ENCODE measurements at regions not wholly inside any gene's neighbourhood (a gene's known extent, or its start where the extent isn't known, plus 50 kb on each side); places are given as distances from the start of the nearest gene placed in this dataset.
"Not testable (repeated sequence)": the region's sequence is repeated elsewhere in the genome, so short reads cannot be mapped to it uniquely, and the experiment has no call there.

DNA sequence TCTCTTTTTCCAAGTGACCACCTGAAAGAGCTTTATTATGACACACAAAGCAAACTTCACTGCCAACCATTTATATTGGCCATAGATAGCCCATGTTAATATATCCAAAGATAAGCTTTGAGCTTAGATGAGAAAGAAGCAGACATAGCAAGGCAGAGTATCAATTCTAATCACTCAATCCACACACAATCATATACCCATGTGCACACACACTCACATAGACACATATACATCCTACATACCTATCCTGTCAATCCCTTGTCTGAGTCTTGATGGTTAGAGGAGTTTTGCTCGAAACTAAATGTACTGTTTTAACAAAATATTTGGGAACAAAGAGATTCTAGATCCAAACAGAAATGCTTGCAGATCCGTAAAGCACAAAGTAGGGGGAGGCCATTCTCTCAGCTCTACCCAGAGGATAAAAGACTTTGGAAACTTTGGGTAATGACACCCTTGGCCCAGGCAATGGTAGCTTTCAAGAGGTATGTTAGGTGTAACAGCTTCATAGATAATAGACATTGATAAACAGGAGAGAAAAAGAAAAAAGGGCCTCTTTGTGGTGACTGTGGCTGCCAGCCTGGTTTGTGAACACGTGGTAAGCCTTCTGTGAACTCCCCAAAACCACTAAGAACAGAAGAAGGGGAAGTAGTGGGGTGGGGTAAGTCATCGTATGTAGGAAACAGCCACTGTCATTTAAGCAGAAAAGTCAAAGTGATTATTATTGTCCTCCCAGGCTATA, 121.6 kb downstream of the TLR4 start:
- Histone ChIP-seq H3K36me3 (no peaks in the 10 kb centered on the region; the same call in 1 of the 2 replicates), H3K27ac (no peak overlapping the region), H3K4me3 (no peak overlapping the region), H3K9me3 (replicated peaks) (no peaks in the 10 kb centered on the region), H3K27me3 (peaks cover 7% of the 10 kb centered on the region; the same call in 1 of the 2 replicates), H3K4me1 (no peaks in the 10 kb centered on the region)
- no peak for DNase-seq

- Histone ChIP-seq H3K36me3 (no peaks in the 10 kb centered on the region), H3K4me1 (no peaks in the 10 kb centered on the region), H3K27ac (no peak overlapping the region), H3K4me3 (no peak overlapping the region), H3K27me3 (peaks cover 7% of the 10 kb centered on the region; the same call in 1 of the 2 replicates), H3K9me3 (replicated peaks) (no peaks in the 10 kb centered on the region)
- no peak for DNase-seq
Measured at GRCh38 chr9:117826837-117827236, 122.6 kb downstream of the TLR4 start.

DNA sequence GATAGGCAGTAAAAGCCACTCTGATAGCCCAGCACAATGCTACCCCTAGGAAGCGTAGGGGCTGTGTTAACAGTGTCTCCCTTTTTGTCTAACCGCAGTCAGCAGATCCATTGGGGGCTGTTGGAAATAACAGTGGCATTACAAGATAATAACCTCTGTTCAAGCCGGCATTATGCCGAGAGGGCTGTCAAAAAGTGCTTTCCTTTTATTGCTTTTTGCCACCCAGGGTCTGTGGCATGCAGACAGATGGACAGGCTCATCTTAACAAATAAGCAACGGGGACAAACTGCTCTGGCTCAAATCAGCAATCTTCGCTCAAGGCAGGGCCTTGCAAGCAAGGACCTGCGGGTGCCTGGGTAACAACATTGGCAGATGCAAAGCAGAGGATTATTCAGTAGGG, 123.3 kb downstream of the TLR4 start:
- no peaks in the 10 kb centered on the region for H3K9me3 ChIP-seq (replicated peaks)
- DNase-seq = no peak
- no peak overlapping the region for H3K27ac ChIP-seq
- H3K36me3 ChIP-seq = no peaks in the 10 kb centered on the region
- H3K27me3 ChIP-seq = peaks cover 5% of the 10 kb centered on the region; the same call in 1 of the 2 replicates
- no peak overlapping the region for H3K4me3 ChIP-seq
- no peaks in the 10 kb centered on the region for H3K4me1 ChIP-seq

DNA sequence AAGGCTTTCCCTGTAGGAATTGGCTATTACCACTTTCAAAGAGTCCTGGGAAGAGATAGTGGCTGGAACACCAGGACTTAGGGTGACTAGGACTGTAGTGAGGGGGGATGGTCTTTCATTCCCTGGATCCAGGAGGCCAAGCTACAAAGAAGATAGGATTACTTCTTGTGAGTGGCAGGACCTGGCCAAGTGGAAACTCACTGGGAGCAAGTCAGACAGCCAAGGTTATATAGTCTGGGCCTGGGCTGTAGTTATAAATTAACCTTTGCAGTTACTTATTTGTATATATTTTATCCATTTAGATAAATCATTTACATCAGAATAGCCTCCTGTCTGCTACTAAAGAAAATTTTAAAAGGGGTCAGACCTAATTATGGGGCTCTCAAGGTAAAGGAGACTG, 124.3 kb downstream of the TLR4 start:
- DNase-seq = no peak
- Histone ChIP-seq H3K4me1 (no peaks in the 10 kb centered on the region), H3K27me3 (0 out of 2 replicates have a peak, but pooled peaks cover 4% of the 10 kb centered on the region), H3K36me3 (no peaks in the 10 kb centered on the region), H3K27ac (no peak overlapping the region), H3K4me3 (no peak overlapping the region), H3K9me3 (replicated peaks) (no peaks in the 10 kb centered on the region)

DNA sequence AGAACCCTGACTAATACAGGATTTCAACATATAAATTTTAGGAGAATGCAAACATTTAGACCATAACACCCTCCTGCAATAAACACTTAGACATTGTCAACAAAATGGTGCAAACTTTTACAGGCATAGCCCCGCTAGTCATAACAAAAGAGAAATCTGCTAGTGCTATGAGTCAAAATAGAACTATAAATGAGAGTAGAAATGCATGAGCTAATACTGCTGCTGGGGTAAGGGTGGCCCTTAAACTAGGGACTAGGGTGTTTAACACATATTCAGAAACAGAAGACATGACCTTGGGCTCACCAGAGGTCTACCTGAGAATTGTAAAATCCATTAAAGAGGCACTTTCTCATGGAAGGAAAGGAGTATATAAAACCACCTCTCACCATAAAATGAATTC, 131.6 kb downstream of the TLR4 start:
- no peak overlapping the region for H3K27ac ChIP-seq
- no peaks in the 10 kb centered on the region; the same call in 1 of the 2 replicates for H3K9me3 ChIP-seq (replicated peaks)
- no peaks in the 10 kb centered on the region for H3K36me3 ChIP-seq
- no peak overlapping the region for H3K4me3 ChIP-seq
- no peaks in the 10 kb centered on the region for H3K4me1 ChIP-seq
- DNase-seq = no peak
- no peaks in the 10 kb centered on the region; the same call in 1 of the 2 replicates for H3K27me3 ChIP-seq

- Histone ChIP-seq H3K36me3 (no peaks in the 10 kb centered on the region), H3K27ac (no peak overlapping the region), H3K4me1 (no peaks in the 10 kb centered on the region), H3K27me3 (no peaks in the 10 kb centered on the region; the same call in 1 of the 2 replicates), H3K9me3 (replicated peaks) (no peaks in the 10 kb centered on the region; the same call in 1 of the 2 replicates), H3K4me3 (no peak overlapping the region)
- DNase-seq = no peak
Measured at GRCh38 chr9:117839862-117840261, 135.7 kb downstream of the TLR4 start.

GRCh38 chr9:117851836-117852461, 147.7 kb downstream of the TLR4 start:
- not testable (repeated sequence) for H3K4me1 ChIP-seq; H3K9me3 ChIP-seq (replicated peaks); DNase-seq; H3K27me3 ChIP-seq; H3K27ac ChIP-seq; H3K4me3 ChIP-seq; H3K36me3 ChIP-seq

DNA sequence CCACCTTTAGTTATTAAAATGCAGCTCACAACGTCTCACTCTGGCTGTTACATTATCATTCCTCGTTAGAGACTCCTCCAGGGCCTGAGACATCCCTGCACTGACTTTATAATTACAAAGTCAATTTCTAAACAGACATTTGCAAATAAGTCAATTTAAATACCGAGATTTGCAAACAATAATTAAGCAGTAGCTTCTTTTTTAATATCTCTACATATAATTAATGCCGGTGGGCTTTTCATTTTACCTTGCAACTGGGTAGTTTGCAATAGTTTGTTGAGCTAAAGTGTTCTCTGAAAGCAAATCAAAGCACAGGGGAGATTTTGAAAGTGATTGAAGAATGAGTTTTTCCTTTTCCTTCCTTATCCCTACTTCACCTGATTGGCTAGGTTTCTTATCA, 154.4 kb downstream of the TLR4 start:
- Histone ChIP-seq H3K27me3 (peaks cover 3% of the 10 kb centered on the region; the same call in 1 of the 2 replicates), H3K4me1 (no peaks in the 10 kb centered on the region), H3K27ac (no peak overlapping the region), H3K4me3 (no peak overlapping the region), H3K9me3 (replicated peaks) (no peaks in the 10 kb centered on the region), H3K36me3 (no peaks in the 10 kb centered on the region)
- no peak for DNase-seq

- no peak overlapping the region for H3K27ac ChIP-seq
- H3K9me3 ChIP-seq (replicated peaks) = no peaks in the 10 kb centered on the region
- H3K4me3 ChIP-seq = no peak overlapping the region
- peaks cover 3% of the 10 kb centered on the region; the same call in 1 of the 2 replicates for H3K27me3 ChIP-seq
- no peak for DNase-seq
- H3K4me1 ChIP-seq = no peaks in the 10 kb centered on the region
- H3K36me3 ChIP-seq = no peaks in the 10 kb centered on the region
Measured at GRCh38 chr9:117860849-117861248, 156.6 kb downstream of the TLR4 start.

- no peak for DNase-seq
- H3K27ac ChIP-seq = no peak overlapping the region
- H3K9me3 ChIP-seq (replicated peaks) = no peaks in the 10 kb centered on the region
- no peak overlapping the region for H3K4me3 ChIP-seq
- peaks cover 3% of the 10 kb centered on the region for H3K27me3 ChIP-seq
- no peaks in the 10 kb centered on the region for H3K4me1 ChIP-seq
- no peaks in the 10 kb centered on the region for H3K36me3 ChIP-seq
Measured at GRCh38 chr9:117864385-117865057, 160.3 kb downstream of the TLR4 start.

DNA sequence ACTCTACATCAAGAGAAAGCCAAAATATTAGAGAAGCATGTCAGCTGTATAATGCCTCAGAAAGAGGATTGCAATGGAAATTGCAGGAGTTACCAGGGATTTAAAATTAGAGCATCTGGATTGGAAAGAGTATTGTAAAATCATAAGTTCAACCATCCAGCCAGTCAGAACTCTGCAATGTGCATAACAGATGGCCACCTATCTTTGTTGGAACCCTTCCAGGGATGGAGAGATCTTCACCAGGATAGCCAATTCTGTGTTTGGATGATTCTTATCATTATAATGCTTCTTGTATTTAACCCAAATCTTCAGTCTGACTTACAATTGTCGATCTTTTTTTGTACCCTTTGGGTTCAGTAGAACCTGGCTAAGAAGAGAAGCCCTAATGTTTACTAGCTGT, 164.4 kb downstream of the TLR4 start:
- DNase-seq = no peak
- no peak overlapping the region for H3K4me3 ChIP-seq
- no peaks in the 10 kb centered on the region for H3K4me1 ChIP-seq
- no peaks in the 10 kb centered on the region for H3K36me3 ChIP-seq
- H3K27ac ChIP-seq = no peak overlapping the region
- H3K27me3 ChIP-seq = no peaks in the 10 kb centered on the region; the same call in 1 of the 2 replicates
- H3K9me3 ChIP-seq (replicated peaks) = no peaks in the 10 kb centered on the region

DNA sequence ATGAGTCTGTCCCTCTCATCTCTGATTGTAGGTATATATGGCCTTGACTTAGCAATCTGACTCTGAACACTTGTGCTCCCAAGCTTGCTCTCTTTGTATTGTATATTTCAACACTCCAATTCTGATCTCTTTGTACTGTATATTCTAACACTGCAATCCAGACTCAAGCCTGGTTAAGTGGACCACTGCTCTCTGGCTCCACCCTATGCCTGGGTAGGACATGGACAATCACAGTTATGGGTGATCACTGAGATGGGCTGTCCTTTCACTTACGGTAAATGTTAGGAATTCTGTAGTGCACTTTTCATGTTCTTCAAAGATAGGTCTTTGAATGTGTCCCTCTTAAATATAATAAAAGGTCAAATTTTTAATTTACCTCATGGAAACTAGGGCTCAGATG, 165.1 kb downstream of the TLR4 start:
- Histone ChIP-seq H3K27me3 (no peaks in the 10 kb centered on the region; the same call in 1 of the 2 replicates), H3K4me1 (no peaks in the 10 kb centered on the region), H3K4me3 (no peak overlapping the region), H3K36me3 (no peaks in the 10 kb centered on the region), H3K9me3 (replicated peaks) (no peaks in the 10 kb centered on the region), H3K27ac (no peak overlapping the region)
- peak in 1 of 2 experiments; percentile 8 for DNase-seq

DNA sequence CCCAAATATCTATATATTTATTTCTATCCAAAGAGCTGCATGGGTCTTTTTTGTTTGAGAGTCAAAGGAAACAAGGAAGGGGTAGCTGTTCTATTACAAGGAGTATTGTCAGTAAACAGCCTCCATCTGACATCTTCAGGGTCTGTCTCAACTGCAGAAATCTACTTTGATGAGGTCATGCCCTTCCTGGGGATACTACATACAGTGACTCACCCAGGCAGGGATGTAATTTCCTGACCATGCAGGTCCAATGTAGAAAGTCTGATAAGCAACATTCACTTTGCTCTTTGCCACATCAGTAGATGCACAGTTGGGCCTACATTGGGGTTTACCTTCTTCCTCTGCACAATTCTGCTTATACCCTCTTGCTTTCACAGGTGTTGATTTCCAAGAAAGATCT, 165.5 kb downstream of the TLR4 start:
- no peak for DNase-seq

DNA sequence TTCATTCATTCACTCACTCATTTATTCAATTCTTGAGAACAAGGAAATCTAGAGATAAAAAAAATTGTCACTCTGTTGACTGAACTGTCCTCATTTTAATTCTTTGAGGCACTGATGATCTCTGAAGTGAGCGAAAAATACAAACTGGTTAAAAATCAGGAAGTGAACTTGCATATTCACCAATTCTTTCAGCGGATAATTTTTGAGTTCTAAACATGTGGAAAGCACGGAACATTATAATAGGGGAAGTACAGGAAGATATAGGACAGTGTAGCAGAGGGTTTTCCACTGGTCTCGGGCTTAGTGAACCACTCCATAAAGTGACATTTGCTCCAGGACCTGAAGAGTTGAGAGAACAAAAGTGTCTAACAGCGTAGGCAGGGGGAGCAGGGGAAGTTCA, 169.5 kb downstream of the TLR4 start:
- DNase-seq = no peak
- Histone ChIP-seq H3K27me3 (no peaks in the 10 kb centered on the region; the same call in 1 of the 2 replicates), H3K4me3 (no peak overlapping the region), H3K27ac (no peak overlapping the region), H3K4me1 (no peaks in the 10 kb centered on the region), H3K9me3 (replicated peaks) (no peaks in the 10 kb centered on the region), H3K36me3 (no peaks in the 10 kb centered on the region)

More for the DNA sequence above, 165.5 kb downstream of the TLR4 start:
- Histone ChIP-seq H3K36me3 (no peaks in the 10 kb centered on the region), H3K9me3 (replicated peaks) (no peaks in the 10 kb centered on the region), H3K4me3 (no peak overlapping the region), H3K27ac (no peak overlapping the region), H3K27me3 (no peaks in the 10 kb centered on the region; the same call in 1 of the 2 replicates), H3K4me1 (no peaks in the 10 kb centered on the region)

- Histone ChIP-seq H3K4me3 (no peak overlapping the region), H3K4me1 (no peaks in the 10 kb centered on the region), H3K27ac (no peak overlapping the region), H3K36me3 (no peaks in the 10 kb centered on the region), H3K9me3 (replicated peaks) (no peaks in the 10 kb centered on the region), H3K27me3 (no peaks in the 10 kb centered on the region)
- no peak for DNase-seq
Measured at GRCh38 chr9:117875886-117876285, 171.7 kb downstream of the TLR4 start.
